Gastroesophageal sphincter (tissue), 4 donors: ENCODE measurements at regions not wholly inside any gene's neighbourhood (a gene's known extent, or its start where the extent isn't known, plus 50 kb on each side); places are given as distances from the start of the nearest gene placed in this dataset.
"Not testable (repeated sequence)": the region's sequence is repeated elsewhere in the genome, so short reads cannot be mapped to it uniquely, and the experiment has no call there.

Source experiments
- ATAC-seq: fragments of 150-250 bp; one replicate; pipeline ENCODE4 v1.9.1; 2016; ENCODE audit warnings: mild to moderate bottlenecking, moderate library complexity
- H3K27ac ChIP-seq, 4 donors: fragments of 200-600 bp; sonication (generic) in 3 of 4; 1 replicate in 3 of 4; 2 replicates in 1 of 4; pipeline ENCODE4 v1.5.1; 2016 to 2019
- H3K27me3 ChIP-seq: fragments of 200-600 bp; sonication (generic); one replicate; pipeline ENCODE4 v1.5.1; 2019
- H3K36me3 ChIP-seq, 2 donors: fragments of 200-600 bp; sonication (generic); one replicate each; pipeline ENCODE4 v1.5.1; 2019; ENCODE audit warnings: control low read depth in 1 of 2
- H3K4me1 ChIP-seq, 3 donors: fragments of 200-600 bp; sonication (generic); 1 replicate in 2 of 3; 2 replicates in 1 of 3; pipeline ENCODE4 v1.5.1; 2016 to 2019; ENCODE audit warnings: control low read depth in 2 of 3
- H3K4me3 ChIP-seq, 2 donors: fragments of 200-600 bp; sonication (generic); one replicate each; pipeline ENCODE4 v1.5.1; 2019; ENCODE audit warnings: mild to moderate bottlenecking in 1 of 2, moderate library complexity in 1 of 2
- H3K9me3 ChIP-seq, 3 donors: fragments of 200-600 bp; sonication (generic); one replicate each; pipeline ENCODE4 v1.5.1; 2017 to 2019; ENCODE audit warnings: control low read depth in 2 of 3
- WGBS, 2 donors: methylation state at CpG; one replicate each; pipeline ENCODE4 v1.1.5; 2018; ENCODE audit warnings: low coverage in 1 of 2; 5-methylcytosine and 5-hydroxymethylcytosine counted together

DNA sequence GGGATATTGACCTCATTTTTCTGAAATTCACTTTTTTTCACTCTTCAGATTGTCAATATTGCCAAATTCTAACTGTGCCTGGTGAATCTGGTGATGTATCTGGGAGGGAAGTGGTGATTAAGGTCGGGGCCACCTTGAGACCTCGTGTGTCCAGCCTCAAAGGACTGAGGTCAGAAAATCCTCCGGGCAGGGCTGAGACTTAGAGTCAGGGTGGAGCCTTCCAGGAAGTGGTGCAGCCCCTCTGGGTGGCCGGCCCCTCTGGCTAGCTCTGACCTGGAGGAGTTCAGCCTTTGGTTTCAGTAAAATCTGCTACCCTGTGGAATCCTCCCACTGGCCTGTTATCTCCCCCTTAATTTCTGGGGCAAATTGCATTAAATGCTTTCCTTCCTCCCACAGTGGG is 175.7 kb downstream of the TRIM43 start:
- not testable (repeated sequence) for H3K36me3 ChIP-seq, H3K27ac ChIP-seq, ATAC-seq, H3K4me3 ChIP-seq, H3K9me3 ChIP-seq, H3K27me3 ChIP-seq, H3K4me1 ChIP-seq
- WGBS, 2 donors = 50 to 58% methylated on average over 2 to 3 of the region's 4 CpGs

DNA sequence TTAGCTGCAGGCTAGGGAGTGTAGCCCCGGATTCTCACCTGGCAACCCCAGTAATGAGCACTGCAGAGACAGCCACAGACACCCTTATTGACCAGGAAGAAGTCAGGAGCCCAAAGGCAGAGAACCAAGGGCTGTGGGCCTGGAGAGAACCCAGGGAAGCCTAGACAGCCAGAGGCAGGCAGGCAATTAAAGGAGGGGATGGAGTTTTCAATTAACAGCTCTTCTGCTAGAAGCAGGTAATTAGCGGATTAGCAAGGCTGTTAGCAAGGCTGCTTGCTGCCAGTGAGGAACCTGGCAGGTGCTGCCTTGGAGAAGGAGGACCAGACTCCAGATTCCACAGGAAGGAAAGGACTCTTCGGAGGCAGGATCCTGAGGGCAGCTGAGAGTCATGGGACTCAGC is 176.1 kb downstream of the TRIM43 start:
- H3K27ac ChIP-seq, H3K27me3 ChIP-seq, ATAC-seq, H3K4me1 ChIP-seq, H3K9me3 ChIP-seq, H3K4me3 ChIP-seq, H3K36me3 ChIP-seq: not testable (repeated sequence)
- WGBS, 2 donors = 100% methylated on average over 1 of the region's 3 CpGs; no CpG with 5 or more reads in 1 of the 2 donors

DNA sequence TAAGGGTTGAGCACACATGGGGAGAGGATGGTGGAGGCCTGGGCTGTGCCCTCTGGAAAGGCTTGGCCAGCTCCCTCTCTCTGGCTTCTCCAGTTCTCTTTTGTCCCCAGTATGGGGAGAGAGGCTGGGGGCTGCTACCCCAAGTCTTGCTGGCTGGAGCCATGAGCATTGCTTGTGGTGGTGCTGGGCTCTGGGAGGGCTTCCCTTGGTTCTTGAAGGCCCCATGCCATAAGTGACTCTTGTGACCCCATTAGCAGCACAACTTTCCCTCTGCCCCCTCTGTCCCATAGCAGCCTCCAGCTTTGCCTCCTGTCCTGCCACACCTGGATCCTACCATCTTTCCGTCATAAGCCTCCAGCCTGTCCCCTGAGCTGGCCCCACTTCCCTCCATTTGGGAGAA is 177.5 kb downstream of the TRIM43 start:
- not testable (repeated sequence) for H3K4me3 ChIP-seq, H3K36me3 ChIP-seq, H3K27ac ChIP-seq, ATAC-seq, H3K4me1 ChIP-seq, H3K9me3 ChIP-seq, H3K27me3 ChIP-seq
- WGBS, 2 donors = 83% methylated on average over 1 of the region's 1 CpG; no CpG with 5 or more reads in 1 of the 2 donors

DNA sequence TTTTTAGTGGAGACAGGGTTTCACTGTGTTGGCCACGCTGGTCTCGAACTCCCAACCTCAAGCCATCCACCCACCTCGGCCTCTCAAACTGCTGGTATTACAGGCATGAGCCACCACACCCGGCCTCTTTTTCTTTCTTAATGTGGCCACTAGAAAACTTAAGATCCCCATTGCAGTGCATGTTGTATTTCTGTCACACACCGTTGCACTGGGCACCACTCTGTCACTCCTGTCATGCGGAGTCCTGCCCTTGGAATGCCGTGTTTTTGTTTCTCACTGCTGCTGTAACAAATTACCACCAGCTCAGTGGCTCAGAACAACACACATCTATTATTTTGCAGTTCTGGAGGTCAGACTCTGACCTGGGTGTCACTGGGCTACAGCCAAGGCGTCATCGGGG is 178.9 kb downstream of the TRIM43 start:
- not testable (repeated sequence) for H3K9me3 ChIP-seq, H3K27me3 ChIP-seq, H3K4me3 ChIP-seq, ATAC-seq, H3K36me3 ChIP-seq, H3K4me1 ChIP-seq, H3K27ac ChIP-seq
- 33 to 65% methylated on average over 3 to 5 of the region's 9 CpGs for whole genome bisulfite sequencing, 2 donors

DNA sequence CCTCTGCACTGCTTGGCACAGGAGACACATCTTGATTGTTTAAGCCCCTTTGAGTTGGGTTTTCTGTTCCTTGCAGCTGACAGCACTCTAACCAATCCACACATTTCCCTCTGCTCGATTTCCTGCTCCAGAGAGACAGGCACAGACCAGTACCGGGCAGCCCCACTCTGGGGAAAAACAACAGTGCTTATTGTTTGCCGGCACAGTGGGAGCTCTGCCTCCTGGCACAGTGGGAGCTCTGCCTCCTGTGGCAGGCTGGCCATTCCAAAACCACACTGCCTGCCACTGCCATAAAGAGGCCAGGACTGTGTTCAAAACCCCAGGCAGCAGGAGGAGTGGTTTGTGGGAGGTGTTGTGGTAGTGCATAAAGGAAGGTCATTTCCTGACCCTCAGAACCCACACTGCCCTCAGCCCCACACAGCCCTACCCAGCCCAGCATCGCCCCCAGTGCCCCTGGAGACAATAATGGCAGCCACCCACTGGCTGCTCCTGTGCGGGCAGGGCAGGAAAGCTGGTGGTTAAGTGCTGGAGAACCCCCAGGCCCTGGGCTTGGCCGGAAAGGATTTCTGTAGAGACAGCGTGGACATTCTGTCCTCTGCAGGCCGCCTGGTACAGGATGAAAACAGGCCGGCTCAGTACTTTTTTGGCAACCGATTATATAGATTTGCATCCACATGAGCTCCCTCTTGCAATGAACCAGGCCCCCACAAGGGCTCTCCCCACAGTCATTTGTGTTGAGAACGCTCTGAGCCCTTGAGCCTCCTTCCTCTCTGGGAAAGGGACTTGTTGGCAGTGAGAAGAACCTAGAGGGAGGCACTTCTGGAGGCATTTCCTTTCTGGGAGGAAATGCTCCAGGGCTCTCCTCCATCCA is 182.8 kb downstream of the TRIM43 start:
- not testable (repeated sequence) for ATAC-seq, H3K36me3 ChIP-seq, H3K4me3 ChIP-seq, H3K4me1 ChIP-seq, H3K9me3 ChIP-seq, H3K27me3 ChIP-seq, H3K27ac ChIP-seq
- WGBS, 2 donors = no CpG with 5 or more reads among the region's 11 CpGs

DNA sequence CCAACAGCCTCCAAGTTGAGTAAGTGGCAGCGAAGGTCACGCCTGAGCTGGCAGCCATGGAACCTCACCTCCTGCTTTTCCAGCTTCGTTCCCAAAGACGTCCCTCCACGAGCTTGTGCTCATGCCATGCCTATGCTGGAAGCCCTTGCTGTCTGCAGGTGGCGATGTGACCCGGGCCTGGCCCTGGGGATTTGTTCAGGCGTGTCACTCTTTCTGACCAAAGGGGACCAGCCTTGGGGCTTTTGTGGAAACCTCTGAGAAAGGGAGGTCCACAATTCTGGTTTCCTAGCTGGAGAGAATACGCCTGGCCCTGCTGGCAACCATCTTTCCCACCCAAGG is 183.4 kb downstream of the TRIM43 start:
- ATAC-seq = not testable (repeated sequence)
- no CpG with 5 or more reads among the region's 9 CpGs for WGBS, 2 donors

More for the DNA sequence above, 183.4 kb downstream of the TRIM43 start:
- H3K4me3 ChIP-seq, H3K36me3 ChIP-seq, H3K27ac ChIP-seq, H3K27me3 ChIP-seq, H3K9me3 ChIP-seq, H3K4me1 ChIP-seq: not testable (repeated sequence)
